ENCODE measurements at regions not wholly inside any gene's neighbourhood (a gene's known extent, or its start where the extent isn't known, plus 50 kb on each side); places are given as distances from the start of the nearest gene placed in this dataset.

DNA sequence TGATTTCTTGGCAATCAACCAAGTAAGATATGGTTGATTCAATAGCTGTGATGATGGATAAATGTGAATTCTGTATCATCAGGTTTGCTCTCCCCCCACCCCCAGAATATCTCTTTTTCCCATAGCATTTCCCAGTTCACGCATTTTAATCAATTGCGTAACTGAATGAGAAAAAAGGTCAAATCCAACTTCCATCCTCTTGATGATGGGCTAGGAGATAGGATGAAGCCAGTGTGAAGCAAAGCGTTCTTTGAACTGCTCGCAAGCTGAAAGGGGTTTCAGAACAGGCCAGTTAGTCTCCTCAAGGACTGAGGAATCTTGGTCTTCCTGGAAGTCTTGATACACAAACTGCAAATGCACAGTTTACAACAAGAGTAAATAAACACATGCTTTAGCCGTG lies 94.5 kb upstream of the ARMC3 start:
- peak overlapping the region; percentile 25; the same call in 1 of the 2 replicates for H2AFZ ChIP-seq (ENCODE audit: low read depth, low read length)
- ATAC-seq (no peak), DNase-seq (ENCODE audit: extremely low read depth in 1 of 4, low spot score in 3 of 4) (no peak), FAIRE-seq (no peak)
- in situ Hi-C loops (cut with MboI) (no loop called here), intact Hi-C loops (cut with micrococcal nuclease) (no loop called here)
- H3K4me2 ChIP-seq (ENCODE audit: insufficient read depth, low read length) = no peak overlapping the region
- no TSS peak for BruUV-seq (replicated peaks)
- ChIA-PET CTCF (ENCODE audit: low intra/inter-chr PET ratio) (no interaction called here), POLR2A (no interaction called here)
- H3K9me3 ChIP-seq (replicated peaks; ENCODE audit: control insufficient read depth, insufficient read depth, low read depth, low read length) = no peaks in the 10 kb centered on the region
- no peak overlapping the region for H3K27ac ChIP-seq (ENCODE audit: extremely low read depth, low read depth, low read length)
- H3K4me3 ChIP-seq = no peak overlapping the region
- no peaks in the 10 kb centered on the region for H3K36me3 ChIP-seq (ENCODE audit: control insufficient read depth, insufficient read depth, low read length)
- WGBS (ENCODE audit: insufficient coverage, low coverage, missing lambda C conversion rate) = 84% methylated on average over 5 of the region's 5 CpGs
- H3K27me3 ChIP-seq (ENCODE audit: control insufficient read depth in 2 of 2, insufficient read depth in 2 of 2, low read length in 2 of 2) = no peaks in the 10 kb centered on the region
- H3K9me1 ChIP-seq (ENCODE audit: control insufficient read depth, insufficient read depth, low read length) = no peaks in the 10 kb centered on the region
- H3K4me1 ChIP-seq (replicated peaks in 1 of 2; ENCODE audit: control insufficient read depth in 2 of 2, insufficient read depth in 2 of 2, low read length in 2 of 2) = no peaks in the 10 kb centered on the region
- TF ChIP-seq POLR2H (tag; IDR thresholded peaks at IDR 0.05; ENCODE audit: low read depth) (no peak), NFIC (IDR thresholded peaks at IDR 0.05) (0 out of 2 replicates have a peak, but pooled peaks have one; percentile 18), CEBPB (tag; IDR thresholded peaks at IDR 0.05) (peak; percentile 67), CEBPG (CRISPR knock-in tag; IDR thresholded peaks at IDR 0.05) (no peak), CEBPG (tag; conservative IDR thresholded peaks at IDR 0.05 in 1 of 2, IDR thresholded peaks at IDR 0.05 in 1 of 2) (0 out of 4 replicates have a peak, but pooled peaks of 1 of the 2 experiments have one; percentile 17), ZNF668 (CRISPR knock-in tag; IDR thresholded peaks at IDR 0.05) (no peak)
- TF ChIP-seq, protein P1, sequence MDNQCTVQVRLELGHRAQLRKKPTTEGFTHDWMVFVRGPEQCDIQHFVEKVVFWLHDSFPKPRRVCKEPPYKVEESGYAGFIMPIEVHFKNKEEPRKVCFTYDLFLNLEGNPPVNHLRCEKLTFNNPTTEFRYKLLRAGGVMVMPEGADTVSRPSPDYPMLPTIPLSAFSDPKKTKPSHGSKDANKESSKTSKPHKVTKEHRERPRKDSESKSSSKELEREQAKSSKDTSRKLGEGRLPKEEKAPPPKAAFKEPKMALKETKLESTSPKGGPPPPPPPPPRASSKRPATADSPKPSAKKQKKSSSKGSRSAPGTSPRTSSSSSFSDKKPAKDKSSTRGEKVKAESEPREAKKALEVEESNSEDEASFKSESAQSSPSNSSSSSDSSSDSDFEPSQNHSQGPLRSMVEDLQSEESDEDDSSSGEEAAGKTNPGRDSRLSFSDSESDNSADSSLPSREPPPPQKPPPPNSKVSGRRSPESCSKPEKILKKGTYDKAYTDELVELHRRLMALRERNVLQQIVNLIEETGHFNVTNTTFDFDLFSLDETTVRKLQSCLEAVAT (IDR thresholded peaks at IDR 0.05) = no peak
- no peaks in the 10 kb centered on the region for H3K79me2 ChIP-seq (ENCODE audit: control insufficient read depth, insufficient read depth, low read length)
- H4K20me1 ChIP-seq (replicated peaks; ENCODE audit: control insufficient read depth, insufficient read depth, low read length) = no peaks in the 10 kb centered on the region
- H3K9ac ChIP-seq (ENCODE audit: insufficient read depth in 1 of 2, low read depth in 2 of 2, low read length in 2 of 2) = no peak overlapping the region
